ENCODE measurements at regions not wholly inside any gene's neighbourhood (a gene's known extent, or its start where the extent isn't known, plus 50 kb on each side); places are given as distances from the start of the nearest gene placed in this dataset.

- TF ChIP-seq RAD21 (IDR thresholded peaks at IDR 0.05; ENCODE audit: low read depth) (no peak), POLR2AphosphoS5 (IDR thresholded peaks at IDR 0.05; ENCODE audit: low read depth, low read length) (no peak), EZH2phosphoT487 (IDR thresholded peaks at IDR 0.05; ENCODE audit: borderline replicate concordance) (no peak), FOSL1 (IDR thresholded peaks at IDR 0.05; ENCODE audit: low read depth) (no peak), POLR2A (IDR thresholded peaks at IDR 0.05; ENCODE audit: borderline replicate concordance, extremely low read depth, insufficient read depth, insufficient read length) (no peak), ZNF274 (IDR thresholded peaks at IDR 0.05; ENCODE audit: low read depth, low read length) (no peak), EZH2 (IDR thresholded peaks at IDR 0.05) (no peak), EGR1 (IDR thresholded peaks at IDR 0.05; ENCODE audit: low read depth) (no peak), CEBPB (IDR thresholded peaks at IDR 0.05; ENCODE audit: low read depth) (no peak), YY1 (IDR thresholded peaks at IDR 0.05; ENCODE audit: extremely low read depth, insufficient replicate concordance, low read depth, low read length) (no peak), CBX3 (IDR thresholded peaks at IDR 0.05; ENCODE audit: low read depth) (no peak)
- TF ChIP-seq, protein P1, sequence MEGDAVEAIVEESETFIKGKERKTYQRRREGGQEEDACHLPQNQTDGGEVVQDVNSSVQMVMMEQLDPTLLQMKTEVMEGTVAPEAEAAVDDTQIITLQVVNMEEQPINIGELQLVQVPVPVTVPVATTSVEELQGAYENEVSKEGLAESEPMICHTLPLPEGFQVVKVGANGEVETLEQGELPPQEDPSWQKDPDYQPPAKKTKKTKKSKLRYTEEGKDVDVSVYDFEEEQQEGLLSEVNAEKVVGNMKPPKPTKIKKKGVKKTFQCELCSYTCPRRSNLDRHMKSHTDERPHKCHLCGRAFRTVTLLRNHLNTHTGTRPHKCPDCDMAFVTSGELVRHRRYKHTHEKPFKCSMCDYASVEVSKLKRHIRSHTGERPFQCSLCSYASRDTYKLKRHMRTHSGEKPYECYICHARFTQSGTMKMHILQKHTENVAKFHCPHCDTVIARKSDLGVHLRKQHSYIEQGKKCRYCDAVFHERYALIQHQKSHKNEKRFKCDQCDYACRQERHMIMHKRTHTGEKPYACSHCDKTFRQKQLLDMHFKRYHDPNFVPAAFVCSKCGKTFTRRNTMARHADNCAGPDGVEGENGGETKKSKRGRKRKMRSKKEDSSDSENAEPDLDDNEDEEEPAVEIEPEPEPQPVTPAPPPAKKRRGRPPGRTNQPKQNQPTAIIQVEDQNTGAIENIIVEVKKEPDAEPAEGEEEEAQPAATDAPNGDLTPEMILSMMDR (IDR thresholded peaks at IDR 0.05 in 2 of 3, conservative IDR thresholded peaks at IDR 0.05 in 1 of 3; ENCODE audit: borderline replicate concordance in 1 of 3, insufficient read depth in 1 of 3, low read depth in 2 of 3, low read length in 2 of 3): no peak
- TF ChIP-seq, protein P2, sequence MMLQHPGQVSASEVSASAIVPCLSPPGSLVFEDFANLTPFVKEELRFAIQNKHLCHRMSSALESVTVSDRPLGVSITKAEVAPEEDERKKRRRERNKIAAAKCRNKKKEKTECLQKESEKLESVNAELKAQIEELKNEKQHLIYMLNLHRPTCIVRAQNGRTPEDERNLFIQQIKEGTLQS (IDR thresholded peaks at IDR 0.05): no peak
- TF ChIP-seq, protein P3, sequence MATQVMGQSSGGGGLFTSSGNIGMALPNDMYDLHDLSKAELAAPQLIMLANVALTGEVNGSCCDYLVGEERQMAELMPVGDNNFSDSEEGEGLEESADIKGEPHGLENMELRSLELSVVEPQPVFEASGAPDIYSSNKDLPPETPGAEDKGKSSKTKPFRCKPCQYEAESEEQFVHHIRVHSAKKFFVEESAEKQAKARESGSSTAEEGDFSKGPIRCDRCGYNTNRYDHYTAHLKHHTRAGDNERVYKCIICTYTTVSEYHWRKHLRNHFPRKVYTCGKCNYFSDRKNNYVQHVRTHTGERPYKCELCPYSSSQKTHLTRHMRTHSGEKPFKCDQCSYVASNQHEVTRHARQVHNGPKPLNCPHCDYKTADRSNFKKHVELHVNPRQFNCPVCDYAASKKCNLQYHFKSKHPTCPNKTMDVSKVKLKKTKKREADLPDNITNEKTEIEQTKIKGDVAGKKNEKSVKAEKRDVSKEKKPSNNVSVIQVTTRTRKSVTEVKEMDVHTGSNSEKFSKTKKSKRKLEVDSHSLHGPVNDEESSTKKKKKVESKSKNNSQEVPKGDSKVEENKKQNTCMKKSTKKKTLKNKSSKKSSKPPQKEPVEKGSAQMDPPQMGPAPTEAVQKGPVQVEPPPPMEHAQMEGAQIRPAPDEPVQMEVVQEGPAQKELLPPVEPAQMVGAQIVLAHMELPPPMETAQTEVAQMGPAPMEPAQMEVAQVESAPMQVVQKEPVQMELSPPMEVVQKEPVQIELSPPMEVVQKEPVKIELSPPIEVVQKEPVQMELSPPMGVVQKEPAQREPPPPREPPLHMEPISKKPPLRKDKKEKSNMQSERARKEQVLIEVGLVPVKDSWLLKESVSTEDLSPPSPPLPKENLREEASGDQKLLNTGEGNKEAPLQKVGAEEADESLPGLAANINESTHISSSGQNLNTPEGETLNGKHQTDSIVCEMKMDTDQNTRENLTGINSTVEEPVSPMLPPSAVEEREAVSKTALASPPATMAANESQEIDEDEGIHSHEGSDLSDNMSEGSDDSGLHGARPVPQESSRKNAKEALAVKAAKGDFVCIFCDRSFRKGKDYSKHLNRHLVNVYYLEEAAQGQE (IDR thresholded peaks at IDR 0.05; ENCODE audit: low read depth): no peak
Measured at GRCh38 chr4:65195002-65195401, 475.3 kb downstream of the EPHA5 start.

Measured in HCT116 (cell line).